OCI-LY1 (cell line): ENCODE measurements at regions not wholly inside any gene's neighbourhood (a gene's known extent, or its start where the extent isn't known, plus 50 kb on each side); places are given as distances from the start of the nearest gene placed in this dataset.

ENCODE experiments used
- CTCF ChIP-seq: fragments of 200-600 bp; sonication (generic), shearing (Covaris generic); IDR thresholded peaks from 2 replicates; pipeline ENCODE4 v1.5.1; 2017; ENCODE audit warnings: mild to moderate bottlenecking, antibody characterized with exemption, low read length, moderate library complexity, mixed read lengths
- EZH2 ChIP-seq: fragments of 200-600 bp; sonication (generic), shearing (Covaris generic); IDR thresholded peaks from 2 replicates; pipeline ENCODE4 v1.8.0; 2017; ENCODE audit warnings: borderline replicate concordance, mixed run types, mild to moderate bottlenecking, antibody characterized with exemption, low read length, moderate library complexity, mixed read lengths

GRCh38 chr2:6109831-6110230 is 417.6 kb downstream of the SOX11 start:
- no peak for TF ChIP-seq EZH2
- TF ChIP-seq CTCF = no peak
